SH-SY5Y (cell line): ENCODE measurements at regions not wholly inside any gene's neighbourhood (a gene's known extent, or its start where the extent isn't known, plus 50 kb on each side); places are given as distances from the start of the nearest gene placed in this dataset.

Source experiments
- GATA2 ChIP-seq: IDR thresholded peaks from 2 replicates; pipeline ENCODE4 v1.6.1; 2011; ENCODE audit warnings: mild to moderate bottlenecking, low read depth, low read length
- GATA3 ChIP-seq: IDR thresholded peaks from 2 replicates; pipeline ENCODE4 v1.6.1; 2011; ENCODE audit warnings: low read depth, mild to moderate bottlenecking, low read length, moderate library complexity

GRCh38 chr7:12949060-12949931 lies 261.9 kb downstream of the ARL4A start:
- TF ChIP-seq GATA2, result no peak
- TF ChIP-seq GATA3, result no peak
